ENCODE measurements at regions not wholly inside any gene's neighbourhood (a gene's known extent, or its start where the extent isn't known, plus 50 kb on each side); places are given as distances from the start of the nearest gene placed in this dataset.

DNA sequence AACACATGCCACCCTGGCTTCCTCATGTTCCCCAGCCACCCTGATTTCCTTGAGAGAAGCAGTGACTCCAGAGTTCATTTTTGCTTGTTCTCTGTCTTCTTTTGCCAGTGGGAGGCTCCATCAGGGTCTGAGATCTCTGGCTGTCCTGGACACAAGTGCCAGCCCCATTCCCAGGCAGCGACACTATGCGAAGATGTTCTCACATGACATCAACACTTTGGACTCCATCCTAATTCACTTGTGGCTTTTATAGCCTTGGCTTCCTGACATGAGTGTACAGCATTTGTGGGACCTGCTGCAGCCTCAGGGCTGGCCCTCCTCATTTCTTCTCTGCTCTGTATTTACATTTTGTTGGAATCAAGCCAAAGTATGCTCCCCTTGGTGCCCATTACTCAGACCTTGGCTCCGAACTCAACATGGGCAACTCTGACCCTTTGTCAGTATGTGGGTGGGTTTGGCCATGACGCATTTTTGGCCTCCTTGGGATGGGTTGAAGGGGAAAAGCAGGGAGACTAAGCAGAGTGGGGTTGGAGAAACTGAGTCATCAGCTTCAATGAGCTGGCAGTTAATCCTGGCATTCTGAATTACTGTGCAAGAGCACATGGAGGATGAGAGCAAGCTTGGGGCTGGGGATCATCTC lies 119.0 kb upstream of the EEF2KMT start:
- no peak for TF ChIP-seq POLR2A (IDR thresholded peaks at IDR 0.05)
- TF ChIP-seq, protein P1, sequence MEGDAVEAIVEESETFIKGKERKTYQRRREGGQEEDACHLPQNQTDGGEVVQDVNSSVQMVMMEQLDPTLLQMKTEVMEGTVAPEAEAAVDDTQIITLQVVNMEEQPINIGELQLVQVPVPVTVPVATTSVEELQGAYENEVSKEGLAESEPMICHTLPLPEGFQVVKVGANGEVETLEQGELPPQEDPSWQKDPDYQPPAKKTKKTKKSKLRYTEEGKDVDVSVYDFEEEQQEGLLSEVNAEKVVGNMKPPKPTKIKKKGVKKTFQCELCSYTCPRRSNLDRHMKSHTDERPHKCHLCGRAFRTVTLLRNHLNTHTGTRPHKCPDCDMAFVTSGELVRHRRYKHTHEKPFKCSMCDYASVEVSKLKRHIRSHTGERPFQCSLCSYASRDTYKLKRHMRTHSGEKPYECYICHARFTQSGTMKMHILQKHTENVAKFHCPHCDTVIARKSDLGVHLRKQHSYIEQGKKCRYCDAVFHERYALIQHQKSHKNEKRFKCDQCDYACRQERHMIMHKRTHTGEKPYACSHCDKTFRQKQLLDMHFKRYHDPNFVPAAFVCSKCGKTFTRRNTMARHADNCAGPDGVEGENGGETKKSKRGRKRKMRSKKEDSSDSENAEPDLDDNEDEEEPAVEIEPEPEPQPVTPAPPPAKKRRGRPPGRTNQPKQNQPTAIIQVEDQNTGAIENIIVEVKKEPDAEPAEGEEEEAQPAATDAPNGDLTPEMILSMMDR (IDR thresholded peaks at IDR 0.05) = no peak

All from vagina (tissue), 2 donors.